Right hindlimb (tissue), 1 donor: ENCODE measurements at regions not wholly inside any gene's neighbourhood (a gene's known extent, or its start where the extent isn't known, plus 50 kb on each side); places are given as distances from the start of the nearest gene placed in this dataset.

Source experiments
- DNase-seq: peaks from one replicate; pipeline ENCODE4 v3.0.0-alpha.2; 2018

DNA sequence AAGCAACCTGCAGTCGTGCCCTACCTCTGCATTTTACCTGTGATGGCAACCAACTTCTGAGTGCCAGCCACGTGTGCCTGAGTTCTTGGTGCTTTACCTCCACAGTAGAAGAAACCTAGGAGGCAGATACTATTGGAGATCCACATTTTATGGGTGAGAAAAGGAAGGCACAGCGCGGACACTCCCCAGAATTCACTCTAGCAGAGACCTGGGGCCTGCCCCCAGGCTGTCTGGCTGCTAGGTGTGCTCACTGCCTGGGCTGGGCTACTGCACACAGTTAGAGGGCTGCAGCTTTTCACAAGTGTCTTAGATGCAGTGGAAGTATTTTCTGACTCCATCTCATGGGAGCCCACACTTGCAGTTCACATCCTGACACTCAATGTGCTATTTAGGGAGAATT is 598.8 kb upstream of the ADAMTS16 start:
- no peak for DNase-seq

DNA sequence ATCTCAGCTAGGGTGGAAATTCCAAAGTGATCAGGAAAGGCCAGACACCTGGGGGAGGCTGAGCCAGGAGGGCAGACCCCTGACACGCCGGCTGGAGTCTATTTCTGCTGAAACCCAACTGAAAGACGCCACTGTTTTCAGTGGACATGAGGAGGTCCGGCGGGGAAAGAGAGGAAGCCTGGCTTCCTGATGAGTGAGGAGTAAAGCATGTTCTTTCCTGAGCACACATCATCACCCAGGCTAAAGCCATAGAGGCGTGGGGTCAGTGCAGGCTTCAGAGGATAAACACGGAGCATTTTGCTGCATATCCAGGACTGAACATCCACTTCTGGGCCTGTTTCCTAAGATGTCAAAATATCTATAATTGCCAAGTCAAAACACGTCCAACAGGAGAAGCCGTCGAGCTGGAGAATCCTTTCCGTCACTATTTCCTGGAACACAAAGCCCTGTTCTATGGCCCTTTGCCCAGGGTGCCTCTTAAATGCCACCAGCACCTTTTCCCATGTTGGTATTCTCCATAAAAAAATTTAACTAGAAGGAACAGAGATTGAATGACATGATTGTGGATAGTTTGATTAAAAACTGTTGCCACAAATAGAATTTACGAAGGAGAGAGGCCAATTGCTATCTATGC is 597.9 kb upstream of the ADAMTS16 start:
- DNase-seq, result no peak

DNA sequence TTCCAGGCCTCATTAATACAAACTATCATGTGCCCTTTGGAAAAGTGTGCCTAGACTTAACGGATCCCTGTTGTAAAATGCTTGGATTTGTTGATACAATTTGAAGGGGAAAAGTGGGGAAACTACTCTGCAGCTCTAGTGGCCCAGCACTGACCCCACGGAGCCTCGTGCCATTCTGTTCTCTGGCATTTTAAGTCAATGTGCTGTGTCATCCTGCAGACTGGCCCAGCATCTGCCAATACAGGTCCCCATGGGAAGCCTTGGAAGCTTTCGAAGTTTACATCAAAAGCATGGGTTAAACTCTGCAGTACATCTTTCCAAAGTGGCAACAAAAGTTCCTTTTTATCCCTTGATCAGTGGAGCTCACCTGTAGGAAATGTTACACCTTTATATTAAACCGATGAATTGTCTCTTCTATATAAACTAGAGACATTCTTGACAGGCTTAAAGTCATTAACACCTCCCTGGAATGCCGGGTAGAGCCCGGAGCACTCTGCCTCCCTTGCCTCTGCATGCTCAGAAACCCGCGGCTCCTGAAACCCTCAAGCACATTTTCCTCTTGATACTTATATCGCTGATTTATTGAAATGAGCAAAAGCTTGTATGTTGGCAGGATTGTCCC is 596.0 kb upstream of the ADAMTS16 start:
- no peak for DNase-seq

DNA sequence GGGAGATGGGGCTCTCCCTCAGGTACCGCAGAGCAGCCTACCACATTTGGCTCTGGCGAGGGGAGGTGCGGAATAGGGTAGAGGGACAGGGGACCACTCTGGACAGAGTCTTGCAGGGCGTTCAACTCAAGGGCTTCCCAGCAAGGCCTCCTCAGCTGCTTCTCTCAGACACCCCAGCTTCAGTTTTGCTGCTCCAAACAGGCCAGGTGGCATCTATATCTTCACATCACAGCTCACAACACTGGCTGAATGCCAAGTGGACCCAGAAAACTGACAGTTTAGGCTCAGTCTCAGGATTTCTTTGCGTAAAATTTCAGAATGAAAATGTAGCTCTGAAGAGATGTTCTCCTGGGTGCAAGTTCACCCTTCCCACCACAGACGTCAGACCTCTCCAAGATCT is 592.6 kb upstream of the ADAMTS16 start:
- no peak for DNase-seq

DNA sequence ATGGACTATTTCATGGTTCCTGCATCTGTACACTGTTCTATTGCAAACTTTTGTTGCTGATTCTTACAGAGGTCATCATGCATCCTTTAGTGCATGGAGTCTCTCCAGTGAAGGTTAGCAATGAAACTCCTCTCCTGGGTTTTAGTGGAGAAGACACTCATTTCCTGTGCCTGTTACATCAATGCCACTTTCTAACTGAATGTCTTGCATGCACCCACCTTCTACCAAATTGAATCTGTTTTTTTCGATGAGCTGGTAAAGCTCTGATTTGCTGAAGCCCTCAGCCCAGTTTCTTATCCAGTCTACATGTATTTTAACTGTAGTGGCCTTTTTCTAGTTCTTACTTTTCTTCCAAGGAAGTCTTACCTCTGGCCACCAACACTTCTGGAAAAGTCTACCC is 591.8 kb upstream of the ADAMTS16 start:
- no peak for DNase-seq

DNA sequence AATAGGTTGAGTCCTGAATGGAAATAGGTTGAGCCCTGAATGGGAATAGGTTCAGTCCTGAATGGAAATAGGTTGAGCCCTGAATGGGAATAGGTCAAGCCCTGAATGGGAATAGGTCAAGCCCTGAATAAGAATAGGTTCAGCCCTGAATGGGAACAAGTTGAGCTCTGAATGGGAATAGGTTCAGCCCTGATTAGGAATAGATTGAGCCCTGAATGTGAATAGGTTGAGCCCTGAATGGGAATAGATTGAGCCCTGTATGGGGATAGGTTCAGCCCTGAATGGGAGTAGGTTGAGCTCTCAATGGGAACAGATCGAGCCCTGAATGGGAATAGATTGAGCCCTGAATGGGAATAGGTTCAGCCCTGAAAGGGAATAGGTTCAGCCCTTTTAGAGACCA is 590.8 kb upstream of the ADAMTS16 start:
- no peak for DNase-seq

DNA sequence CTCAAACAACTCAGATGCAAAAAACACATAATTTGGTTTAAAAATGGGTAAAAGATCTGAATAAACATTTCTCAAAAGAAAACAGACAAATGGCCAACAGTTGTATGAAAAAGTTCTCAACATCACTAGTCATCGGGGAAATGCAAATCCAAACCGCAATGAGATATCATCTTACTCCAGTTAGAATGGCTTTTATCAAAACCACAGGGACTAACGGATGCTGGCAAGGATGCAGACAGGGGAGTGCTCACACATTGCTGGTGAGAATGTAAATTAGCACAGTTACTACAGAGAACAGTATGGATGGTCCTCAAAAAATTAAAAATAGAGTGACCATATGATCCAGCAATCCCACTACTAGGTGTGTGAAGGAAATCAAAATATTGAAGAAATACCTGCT is 589.1 kb upstream of the ADAMTS16 start:
- no peak for DNase-seq

DNA sequence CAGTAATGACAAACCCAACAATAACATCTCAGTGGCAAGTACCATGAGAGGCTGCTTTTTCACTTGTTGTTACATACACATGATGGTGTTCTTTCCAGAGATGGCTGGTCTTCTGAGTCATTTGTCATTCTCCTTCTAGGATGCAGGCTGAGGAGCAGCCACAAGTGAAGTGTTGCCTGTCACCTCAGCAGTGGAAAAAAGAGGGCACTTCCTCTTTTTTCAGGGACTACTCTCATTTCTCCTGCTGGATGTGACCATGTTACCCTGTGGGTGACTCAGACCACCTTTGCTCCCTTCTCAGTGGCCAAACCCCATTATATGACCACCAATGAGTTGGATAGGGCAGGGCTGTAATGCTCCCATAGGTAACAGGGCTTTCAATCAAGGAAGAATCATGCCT is 587.0 kb upstream of the ADAMTS16 start:
- DNase-seq, result no peak

DNA sequence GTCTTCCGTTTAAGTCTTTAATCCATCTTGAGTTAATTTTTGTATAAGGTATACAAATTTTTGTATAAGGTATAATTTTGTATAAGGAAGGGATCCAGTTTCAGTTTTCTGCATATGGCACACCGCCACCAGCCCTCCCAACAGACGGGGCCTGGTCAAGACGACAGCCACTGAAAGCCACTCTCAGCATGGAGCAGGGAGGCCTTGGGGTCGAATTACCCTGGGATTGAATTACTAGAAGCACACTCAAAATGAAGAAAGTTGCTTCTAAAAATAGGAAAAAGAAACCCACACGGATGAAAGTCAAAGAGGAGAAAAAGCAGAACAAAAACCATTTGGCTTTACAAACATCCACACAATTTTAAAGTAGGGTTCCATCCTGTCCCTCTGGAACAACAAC is 586.2 kb upstream of the ADAMTS16 start:
- no peak for DNase-seq

DNA sequence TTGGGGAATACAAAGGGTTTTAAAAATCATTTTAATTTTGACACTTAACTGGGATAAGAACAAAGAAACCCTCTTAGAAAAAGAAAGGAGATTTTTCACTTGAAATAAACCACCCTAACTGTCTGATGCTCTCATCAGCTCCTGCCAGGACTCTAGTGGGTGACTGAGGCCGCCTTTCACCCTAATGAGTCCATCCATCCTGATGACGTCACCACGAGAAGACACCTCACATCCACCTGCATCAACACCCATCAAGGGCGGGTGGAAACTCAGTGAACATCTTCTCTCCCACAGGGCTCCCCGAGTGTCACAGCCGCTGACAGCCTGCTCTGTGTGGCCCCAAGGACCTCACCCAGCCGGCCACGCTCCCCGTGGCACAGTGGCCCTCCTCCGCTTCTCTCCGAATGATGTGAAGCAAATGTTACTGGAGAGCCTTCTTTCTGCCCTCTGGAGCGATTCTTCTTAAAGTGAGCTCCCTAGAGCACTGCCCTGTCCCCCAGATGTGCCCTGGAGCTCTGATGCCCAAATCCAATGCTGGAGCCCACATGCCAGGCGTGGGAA is 584.3 kb upstream of the ADAMTS16 start:
- no peak for DNase-seq

DNA sequence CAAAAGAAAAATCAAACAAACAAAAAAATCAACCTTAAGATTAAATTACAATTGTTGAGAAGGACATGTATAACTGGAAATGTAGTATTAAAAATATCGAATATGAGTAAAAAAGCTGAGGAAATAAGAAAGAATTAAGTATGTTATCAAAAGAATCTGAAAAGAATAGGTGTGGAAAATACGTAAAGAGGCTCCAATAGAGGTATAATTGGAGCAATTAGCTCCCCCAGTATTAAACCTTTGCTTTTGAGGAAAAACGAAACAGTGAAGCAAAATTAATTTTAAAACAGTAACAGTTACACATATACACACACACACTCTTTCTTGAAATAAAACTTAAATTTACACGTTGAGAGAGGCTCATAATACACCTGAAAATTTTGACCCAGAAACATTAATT is 578.7 kb upstream of the ADAMTS16 start:
- no peak for DNase-seq

DNA sequence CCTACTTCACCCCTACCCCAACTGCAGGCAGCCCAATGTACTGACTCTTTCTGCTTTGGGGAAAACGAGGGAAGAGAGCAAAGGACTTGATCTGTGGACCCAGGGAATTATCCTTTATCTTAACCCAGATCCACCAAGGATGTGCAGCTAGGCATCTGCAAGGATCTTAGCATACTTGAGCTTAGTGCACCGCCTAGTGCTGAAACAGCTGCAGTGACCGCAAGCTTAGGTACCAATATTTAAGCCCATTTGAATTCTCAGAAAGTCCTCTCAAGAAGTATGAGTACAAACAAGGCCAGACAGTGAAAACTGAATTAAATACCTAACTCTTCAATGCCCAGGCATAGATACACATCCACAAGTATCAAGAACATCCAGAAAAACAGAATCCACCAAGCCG is 576.7 kb upstream of the ADAMTS16 start:
- DNase-seq, result no peak

DNA sequence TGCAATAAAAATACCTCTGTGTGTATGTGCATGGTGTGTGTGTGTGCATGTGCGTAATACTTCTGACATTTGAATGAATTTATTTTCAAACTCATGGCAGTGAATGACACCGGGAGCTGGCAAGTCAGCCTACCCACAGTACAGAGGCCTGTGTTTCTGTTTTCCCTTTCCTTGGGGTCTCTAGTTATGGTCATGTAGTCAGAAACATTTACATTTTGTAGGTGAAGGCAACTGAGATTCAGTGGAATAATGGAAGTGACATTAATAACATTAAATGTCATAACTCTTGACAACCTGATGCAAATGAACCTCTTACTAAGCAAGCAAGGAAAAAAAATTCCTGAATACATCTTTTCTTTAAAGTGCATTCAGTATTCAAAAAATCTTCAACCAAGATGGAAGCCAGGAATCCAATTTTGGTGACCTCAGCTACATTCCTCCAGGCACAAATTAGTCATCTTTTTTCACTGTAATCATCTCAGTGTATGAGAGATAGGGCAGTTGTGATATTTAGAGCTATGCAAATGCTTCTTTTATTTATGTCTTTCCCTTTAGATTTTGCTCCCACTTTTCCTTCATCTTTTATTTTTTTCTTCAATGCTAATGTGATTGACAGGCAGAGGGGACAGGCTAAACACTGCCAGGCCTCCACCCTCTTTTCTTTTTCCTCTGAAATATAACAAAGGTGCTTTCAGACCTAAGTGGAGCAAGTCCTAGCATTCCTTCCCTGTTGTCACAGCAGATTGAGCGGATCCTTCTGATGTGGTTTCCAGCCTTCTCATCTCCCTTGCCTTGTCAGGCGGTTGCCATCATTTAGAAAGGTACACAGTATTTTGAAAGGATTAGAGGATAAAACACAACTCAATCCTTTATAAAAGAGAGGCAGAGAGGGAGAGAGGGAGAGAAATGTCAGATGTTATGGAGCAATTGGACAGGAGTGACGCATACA is 569.8 kb upstream of the ADAMTS16 start:
- no peak for DNase-seq

DNA sequence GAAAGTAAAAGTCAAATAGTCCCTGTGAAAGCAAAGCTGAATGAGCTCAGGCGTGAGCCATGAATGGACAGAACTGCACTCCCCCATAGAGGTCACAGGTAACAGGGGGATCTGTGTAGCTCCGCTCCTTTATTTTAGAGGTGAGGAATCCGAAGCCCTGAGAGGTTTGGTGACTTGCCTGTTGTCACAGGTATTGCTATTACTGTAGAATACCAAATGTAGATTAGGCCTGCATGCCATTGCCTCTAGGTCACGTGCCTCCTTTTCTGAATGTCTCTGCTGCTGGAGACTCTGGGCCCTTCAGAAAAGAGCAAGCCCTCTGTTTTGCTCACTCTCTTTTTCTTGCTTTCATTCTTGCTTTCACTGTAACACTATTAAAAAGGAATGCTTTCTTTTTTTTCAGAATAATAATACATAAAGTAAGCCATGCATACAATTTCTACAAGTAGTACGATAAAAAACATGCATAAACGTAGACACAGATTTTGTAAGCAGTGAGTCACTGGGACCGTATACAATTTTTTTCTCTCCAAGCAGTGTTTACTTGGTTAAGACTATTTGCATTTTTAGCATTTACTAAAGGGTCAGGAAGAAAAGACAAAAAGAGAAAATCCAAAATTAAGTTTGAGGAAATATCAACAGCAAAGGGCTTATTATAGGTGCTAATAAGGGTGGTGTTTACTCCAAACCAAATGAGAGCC is 568.7 kb upstream of the ADAMTS16 start:
- DNase-seq, result no peak

DNA sequence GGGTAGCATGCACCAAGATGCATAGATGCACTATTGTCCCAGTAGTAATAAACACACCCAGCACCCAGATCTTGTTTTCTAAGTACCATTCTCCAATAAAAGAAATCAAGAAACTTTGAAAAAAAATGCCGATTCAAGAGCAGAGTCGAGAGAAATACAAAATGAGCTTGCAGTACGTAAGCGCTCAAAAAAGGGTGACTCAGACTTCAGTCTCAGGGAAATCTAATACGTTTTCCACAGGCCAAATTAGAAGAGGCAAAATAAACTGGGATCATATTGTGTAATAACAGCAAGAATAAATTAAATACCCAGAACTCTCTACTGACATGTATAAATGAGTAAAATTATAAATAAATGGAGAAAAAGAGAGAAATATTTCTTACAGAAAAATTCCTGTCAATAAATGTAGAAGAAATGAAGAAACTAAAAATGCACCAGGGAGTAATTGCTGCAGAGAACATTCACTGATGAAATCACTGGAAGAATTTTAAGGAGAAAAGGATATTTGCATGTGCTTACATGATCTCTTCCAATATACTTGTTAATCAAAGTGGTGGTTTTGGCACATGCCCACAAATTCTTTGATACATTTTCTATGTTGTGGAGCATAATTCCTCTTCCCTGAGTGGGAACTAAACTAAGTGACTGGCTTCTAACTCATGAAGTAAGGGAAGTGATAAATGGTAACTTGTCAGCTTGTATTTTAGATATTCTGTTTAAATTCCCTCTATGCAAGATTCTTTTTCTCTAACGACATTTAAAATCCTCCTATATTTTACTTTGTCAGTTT is 567.6 kb upstream of the ADAMTS16 start:
- DNase-seq, result no peak

DNA sequence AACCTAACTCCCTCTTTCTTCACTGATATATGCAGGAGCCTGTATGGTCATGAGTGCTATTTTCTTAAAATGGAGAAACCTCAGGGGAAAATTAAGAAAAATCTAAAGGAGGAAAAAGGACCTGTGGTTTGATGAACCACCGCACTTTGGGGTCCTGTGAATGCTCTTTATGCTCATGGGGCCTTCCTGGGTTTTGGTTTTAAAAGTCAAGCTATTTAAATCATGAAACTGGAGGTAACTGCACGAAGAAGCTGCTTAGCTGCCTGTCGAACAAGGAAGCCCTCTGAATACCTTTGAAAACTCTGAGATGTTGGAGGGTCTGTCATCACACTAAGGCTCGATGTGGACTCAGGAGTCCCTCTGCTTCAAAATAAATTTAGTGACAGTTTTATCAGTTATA is 564.5 kb upstream of the ADAMTS16 start:
- DNase-seq, result no peak

DNA sequence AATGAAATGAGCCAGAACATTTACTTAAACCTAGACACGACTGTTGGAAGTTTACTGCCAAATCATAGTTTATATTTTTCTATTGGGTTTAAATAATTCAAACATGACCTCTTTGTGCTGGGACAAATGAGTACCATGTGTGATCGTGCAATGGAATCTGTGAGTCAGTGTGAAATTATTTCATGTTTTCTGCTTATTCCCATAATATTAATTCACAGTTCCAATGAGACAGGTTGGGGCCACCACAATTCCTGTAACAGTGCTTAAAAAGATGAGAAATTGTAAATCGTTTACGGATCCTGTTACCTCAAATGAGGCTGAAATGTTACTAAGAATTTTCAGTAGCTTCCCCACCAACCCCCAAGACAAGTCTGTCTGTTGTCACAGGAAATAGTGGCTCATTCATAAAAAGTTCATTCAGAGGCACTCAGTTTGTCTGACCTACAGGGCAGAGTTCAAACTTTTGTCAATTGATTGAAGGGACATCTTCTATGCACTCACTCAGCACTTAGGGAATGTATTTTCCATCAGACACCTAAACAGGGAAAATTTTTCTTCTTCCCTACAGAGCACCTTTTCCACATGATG is 563.9 kb upstream of the ADAMTS16 start:
- DNase-seq, result peak; percentile 24

DNA sequence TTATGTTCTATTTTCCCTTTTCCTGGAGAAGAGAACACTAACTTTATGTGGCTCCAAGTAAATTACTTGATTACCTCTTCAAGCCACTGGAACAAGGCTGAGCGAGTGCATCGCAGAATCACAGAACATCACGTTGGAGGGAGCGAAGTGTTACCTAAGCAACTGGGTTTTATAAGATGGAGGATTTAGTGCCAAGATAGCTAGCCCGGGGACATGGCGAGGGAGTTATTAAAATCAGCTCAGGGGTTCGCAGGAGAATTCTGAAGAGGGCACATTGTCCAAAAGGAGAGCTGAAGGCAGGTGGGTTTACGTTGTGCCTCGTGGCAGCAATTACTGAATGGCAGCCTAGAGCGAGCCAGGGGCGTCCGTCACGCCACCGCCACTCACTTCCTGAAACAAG is 563.2 kb upstream of the ADAMTS16 start:
- no peak for DNase-seq

DNA sequence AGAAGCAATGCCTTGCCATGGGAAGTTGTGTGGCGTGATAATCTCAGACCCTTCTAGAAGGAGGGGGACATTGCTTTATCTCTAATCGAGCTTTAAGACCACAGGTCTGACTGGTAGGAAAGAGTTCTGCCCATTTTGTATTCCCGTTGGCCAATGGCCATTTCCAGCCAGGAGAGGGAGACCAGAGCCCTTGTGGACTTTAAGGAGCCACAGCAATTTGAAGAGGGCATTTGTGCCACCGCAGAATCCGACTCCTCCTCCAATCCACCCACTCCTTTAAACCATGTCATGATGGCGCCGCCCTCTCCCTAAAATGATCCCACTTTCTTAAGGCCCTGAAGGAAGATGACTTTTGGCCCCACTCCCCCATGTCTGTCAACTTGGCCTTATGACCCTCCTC is 560.5 kb upstream of the ADAMTS16 start:
- no peak for DNase-seq

DNA sequence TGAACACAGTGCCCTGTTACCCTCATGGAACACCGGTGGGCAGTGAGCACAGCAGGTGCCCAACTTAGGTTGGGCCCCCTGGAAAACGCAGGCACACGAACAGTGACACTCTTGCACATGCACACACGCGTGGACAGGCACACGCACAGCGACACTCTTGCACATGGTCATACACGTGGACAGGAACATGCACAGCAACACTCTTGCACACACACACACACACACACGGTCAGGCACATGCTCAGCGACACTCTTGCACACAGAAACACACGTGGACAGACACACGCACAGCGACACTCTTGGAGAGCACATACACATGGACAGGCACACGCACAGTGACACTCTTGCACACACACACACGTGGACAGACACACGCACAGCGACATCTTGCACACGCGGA is 559.4 kb upstream of the ADAMTS16 start:
- DNase-seq, result no peak

DNA sequence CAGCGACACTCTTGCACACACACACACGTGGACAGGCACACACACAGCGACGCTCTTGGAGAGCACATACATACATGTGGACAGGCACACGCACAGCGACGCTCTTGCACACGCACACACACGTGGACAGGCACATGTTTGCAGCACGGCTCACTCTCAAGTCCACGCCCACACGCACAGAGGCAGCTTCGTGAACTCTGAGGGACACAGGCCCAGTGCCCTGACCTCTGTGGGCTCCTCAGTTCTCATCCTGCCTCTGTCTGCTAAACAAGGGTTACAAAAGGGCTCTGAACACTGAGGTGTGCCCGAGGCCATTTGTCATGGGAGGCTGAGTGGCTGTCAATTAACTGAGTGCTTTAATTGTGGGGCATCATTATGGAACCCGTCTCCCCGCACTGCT is 558.8 kb upstream of the ADAMTS16 start:
- no peak for DNase-seq

DNA sequence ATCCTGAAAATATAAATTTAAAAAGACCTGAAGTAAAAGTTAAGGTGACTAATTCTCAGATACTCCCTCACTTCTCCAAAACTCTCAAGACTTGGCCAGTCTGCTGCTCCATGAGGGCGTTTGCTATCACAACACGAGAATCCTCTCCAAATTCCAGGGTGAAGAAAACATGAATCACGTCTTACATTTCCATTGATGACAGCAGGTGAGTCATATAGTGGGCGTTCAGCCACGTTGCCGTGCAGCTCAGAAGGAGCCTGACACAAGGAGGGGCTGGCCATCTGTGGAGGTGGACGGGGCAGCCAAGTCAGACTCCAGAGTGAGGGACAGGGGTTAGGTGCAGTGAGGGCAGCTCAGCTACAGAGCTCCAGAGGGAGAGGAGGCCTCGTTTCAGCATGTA is 555.1 kb upstream of the ADAMTS16 start:
- DNase-seq, result no peak
